MM.1S (cell line): ENCODE measurements at regions not wholly inside any gene's neighbourhood (a gene's known extent, or its start where the extent isn't known, plus 50 kb on each side); places are given as distances from the start of the nearest gene placed in this dataset.

ENCODE experiments used
- EZH2 ChIP-seq: fragments of 300-600 bp; sonication (generic); optimal IDR thresholded peaks from 2 replicates; pipeline ENCODE3; 2017; ENCODE audit warnings: low read depth, mild to moderate bottlenecking, antibody characterized with exemption, low read length, mixed read lengths
- TF ChIP-seq, protein P1 (sequence below): fragments of 300-600 bp; sonication (generic); IDR thresholded peaks from 2 replicates; pipeline ENCODE4 v1.5.1; 2016; ENCODE audit warnings: antibody characterized with exemption, low read length, mixed read lengths

DNA sequence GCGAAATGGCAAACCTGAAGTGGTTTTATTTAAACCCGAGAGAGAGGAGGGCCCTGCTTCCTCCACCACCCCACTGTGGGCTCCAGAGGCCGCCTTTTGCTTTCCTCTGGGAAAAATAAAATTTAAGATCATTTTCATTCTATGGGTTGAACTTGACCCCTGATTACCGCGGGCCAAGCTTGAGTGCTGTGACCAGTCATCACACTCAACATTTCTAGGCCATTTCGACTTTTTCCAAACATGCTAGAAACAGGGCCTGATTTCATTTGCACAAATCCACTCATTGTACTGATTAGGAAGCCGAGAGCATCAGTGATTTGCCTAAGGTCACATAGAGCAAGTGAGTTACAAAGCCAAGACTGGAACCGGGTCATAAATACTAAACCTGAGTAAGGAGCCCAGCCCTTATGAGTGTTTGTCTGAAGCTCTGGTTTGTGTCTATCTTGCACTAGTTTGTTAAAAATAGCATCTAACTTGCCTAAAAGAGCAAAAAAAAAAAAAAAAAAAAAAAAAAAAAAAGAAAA is 179.7 kb downstream of the DLL1 start:
- TF ChIP-seq, protein P1, sequence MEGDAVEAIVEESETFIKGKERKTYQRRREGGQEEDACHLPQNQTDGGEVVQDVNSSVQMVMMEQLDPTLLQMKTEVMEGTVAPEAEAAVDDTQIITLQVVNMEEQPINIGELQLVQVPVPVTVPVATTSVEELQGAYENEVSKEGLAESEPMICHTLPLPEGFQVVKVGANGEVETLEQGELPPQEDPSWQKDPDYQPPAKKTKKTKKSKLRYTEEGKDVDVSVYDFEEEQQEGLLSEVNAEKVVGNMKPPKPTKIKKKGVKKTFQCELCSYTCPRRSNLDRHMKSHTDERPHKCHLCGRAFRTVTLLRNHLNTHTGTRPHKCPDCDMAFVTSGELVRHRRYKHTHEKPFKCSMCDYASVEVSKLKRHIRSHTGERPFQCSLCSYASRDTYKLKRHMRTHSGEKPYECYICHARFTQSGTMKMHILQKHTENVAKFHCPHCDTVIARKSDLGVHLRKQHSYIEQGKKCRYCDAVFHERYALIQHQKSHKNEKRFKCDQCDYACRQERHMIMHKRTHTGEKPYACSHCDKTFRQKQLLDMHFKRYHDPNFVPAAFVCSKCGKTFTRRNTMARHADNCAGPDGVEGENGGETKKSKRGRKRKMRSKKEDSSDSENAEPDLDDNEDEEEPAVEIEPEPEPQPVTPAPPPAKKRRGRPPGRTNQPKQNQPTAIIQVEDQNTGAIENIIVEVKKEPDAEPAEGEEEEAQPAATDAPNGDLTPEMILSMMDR: no peak
- TF ChIP-seq EZH2: no peak
